HUDEP-2 (cell line): ENCODE measurements at regions not wholly inside any gene's neighbourhood (a gene's known extent, or its start where the extent isn't known, plus 50 kb on each side); places are given as distances from the start of the nearest gene placed in this dataset.
A peak's percentile ranks its signal among the peaks of the same experiment; 100 is the strongest.

Experiments
- DNase-seq, 76 experiments: peaks; one replicate each; lab custom pipeline; 2025; ENCODE audit not compliant: unreplicated experiment in 76 of 76; lab: John Stamatoyannopoulos, UW

DNA sequence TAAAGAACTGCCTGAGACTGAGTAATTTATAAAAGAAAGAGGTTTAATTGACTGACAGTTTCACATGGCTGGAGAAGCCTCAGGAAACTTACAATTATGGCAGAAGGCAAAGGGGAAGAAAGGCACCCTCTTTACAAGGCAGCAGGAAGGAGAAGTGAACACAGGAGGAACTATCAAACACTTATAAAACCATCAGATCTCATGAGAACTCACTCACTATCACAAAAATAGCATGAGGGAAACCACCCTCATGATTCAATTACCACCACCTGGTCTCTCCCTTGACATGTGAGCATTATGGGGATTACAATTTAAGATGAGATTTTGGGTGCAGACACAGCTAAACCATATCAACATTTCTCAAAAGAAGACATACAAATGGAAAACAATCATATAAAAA, 266.3 kb downstream of the EPM2A start:
- no peak for DNase-seq

DNA sequence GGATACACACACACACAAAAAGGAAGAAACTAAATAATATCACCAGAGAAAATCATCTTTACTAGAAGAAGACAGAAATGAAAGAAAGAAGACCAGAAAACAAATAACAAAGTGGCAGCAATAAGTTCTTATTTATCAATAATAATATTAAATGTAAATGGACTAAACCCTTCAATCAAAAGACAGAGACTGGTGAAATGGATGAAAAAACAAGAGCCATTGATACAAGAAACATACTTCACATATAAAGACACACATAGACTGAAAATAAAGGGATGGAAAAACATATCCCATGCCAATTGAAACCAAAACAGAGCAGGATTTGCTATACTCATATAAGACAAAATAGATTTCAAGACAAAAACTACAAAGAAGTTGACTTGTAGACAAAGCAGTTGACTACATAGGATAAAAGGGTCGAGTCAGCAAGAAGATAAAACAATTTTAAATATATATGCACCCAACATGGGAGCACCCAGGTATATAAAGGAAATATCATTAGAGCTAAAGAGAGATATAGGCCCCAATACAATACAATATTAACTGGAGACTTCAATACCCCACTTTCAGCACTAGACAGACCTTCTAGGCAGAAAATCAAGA, 259.4 kb downstream of the EPM2A start:
- no peak for DNase-seq

DNA sequence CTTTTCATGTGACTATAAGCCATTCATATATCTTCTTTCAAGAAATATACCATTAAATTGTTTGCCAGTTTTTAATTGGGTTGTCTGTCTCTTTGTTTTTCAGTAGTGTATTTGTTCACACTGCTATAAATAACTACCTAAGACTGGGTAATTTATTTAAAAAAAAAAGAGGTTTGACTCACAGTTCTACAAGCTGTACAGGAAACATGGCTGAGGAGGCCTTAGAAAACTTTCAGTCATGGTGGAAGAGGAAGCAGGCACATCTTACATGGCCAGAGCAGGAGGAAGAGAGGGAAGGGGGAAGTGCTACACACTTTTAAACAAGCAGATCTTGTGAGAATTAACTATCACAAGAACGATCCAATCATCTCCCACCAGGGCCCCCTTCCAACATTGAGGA, 255.3 kb downstream of the EPM2A start:
- DNase-seq = no peak

DNA sequence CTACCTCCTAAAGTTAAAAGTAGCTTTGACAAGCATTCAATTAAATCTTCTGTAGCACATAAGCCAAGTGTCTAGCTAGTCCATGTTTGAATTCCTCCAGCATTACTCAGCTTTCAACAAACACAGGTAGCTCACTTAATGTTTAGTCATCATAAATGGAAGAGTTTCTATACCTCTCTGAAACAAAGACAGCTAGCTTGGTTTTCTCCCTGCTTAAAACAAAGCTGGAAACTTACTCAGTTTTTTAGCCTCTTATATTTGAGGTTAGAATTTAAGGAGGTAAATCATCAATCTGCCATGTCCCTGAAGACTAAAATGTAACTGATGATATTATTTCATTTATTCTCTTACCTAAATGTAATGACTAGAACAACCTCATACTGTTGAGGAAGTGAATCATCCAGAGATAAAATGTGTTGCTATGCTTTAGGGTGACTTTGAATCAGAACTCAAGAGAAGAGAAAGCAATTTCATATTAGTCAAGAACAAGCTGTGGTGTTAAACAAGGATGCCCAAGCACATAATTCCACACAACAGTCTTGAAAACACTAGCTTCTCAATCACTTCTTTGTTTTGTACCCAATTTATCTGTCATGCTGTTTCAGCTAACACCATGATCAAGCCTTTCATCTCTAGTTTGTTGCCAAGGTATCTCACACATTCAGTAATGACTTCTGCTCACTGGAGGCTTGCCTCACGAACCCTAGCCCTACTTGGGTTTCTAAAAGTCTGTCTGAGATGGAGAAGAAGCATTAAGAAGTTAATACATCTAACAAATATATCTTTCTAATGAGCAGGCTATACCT, 251.9 kb downstream of the EPM2A start:
- no peak for DNase-seq

DNA sequence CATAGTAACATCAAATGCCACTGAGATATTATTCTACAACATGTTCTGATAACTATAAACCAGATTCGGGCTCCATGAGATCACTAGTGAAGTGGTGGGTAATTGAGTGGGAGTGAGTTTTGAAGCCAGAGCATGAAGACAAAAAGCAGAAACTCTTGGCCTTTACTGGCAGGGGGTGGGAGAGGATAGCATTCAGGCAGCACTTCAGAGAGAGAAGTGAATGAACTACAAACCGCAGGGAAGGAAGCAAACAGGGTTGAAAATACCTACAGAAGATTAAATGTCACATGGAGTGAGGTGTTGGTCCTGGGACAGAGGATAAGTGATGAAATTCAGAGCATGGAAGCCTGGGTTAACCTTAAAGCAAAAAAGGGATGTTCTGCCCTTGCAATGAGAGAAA, 250.0 kb downstream of the EPM2A start:
- no peak for DNase-seq

DNA sequence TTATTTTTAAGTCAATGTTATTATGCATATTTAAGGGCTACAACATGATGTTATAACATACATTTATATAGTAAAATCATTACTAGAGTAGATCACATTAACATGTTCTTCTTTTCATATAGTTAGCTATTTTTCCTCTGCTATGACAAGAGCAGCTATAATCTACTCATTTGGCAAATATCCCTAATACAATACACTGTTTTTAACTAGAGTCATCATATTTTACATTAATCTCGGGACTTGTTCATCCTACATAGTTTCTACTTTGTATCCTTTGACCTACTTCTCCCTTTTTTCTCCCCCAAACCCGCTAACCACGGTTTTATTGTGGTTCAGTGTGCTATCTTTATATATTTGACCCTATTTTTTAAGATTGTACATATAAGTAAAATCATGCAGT, 249.0 kb downstream of the EPM2A start:
- DNase-seq = no peak

DNA sequence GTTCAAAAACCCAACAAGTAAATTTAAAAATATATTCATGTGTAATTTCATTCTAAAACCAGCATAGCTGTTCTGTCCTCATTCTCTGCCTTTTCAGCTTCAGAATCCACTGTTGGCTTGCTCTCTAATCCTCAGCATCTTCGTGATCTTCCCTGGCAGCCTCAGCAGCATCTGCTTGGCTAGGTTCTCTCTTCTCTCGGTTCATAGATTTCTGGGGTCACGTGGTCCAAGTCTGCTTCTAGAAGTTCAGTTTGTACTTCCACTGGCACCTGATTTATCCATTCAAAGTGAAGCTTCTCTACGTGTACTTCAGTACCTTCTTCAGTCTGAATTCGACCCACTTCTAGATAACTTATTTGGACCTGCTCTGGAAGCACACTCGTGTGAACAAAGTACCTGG, 245.7 kb downstream of the EPM2A start:
- no peak for DNase-seq

DNA sequence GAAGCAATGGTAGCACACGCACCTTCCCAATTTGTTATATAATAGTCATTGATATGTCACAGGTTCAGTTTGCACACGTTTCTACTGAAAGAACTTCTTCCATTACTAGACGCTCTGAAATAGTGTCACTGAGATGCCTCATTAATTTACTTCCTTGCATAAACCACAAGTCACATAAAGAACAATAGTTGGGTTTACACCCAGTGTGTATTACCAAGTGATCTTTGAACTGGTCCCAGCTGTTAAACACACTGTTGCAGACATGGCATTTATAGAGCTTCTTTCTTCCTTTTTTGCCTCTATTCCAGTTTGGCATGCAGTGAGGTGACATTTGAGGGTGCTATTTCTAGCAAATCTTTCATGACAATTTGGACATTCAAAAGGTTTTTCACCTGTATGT, 245.3 kb downstream of the EPM2A start:
- no peak for DNase-seq

DNA sequence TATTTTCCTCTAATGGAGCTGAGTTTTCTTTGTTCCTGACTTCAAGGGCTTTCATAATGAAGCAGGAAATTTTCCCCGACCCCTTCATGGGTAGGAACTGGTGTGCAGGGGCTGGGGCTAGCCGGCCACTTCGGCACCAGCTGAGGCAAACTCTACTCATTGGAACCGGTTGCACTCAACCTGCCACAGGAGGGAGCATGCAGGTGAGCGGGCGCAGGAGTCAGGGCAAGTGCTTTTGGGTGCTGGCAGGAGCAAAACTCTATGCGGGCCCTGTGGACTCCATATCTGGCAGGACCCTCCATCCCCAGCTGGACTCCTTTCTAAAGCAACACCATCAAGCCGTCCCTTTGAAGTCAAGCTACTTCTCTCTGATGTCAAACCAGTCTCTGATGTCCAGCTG, 244.2 kb downstream of the EPM2A start:
- DNase-seq = no peak

DNA sequence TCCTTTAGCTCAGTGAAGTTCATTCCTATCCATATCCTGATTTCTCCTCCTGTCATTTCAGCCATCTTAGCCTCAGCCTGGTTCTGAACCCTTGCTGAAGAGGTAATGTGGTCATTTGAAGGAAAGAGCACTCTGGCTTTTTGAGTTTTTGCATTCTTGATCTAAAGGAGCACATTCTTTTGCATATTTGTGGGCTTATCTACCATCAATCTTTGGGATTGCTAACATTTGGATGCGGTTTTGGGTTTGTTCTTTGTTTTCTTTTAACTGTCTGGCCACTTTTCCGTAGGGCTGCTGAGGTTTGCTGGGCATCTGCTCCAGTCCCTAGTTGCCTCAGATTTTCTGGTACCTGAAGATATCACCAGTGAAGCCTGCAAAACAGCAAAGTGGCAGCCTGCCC, 238.3 kb downstream of the EPM2A start:
- DNase-seq = no peak

DNA sequence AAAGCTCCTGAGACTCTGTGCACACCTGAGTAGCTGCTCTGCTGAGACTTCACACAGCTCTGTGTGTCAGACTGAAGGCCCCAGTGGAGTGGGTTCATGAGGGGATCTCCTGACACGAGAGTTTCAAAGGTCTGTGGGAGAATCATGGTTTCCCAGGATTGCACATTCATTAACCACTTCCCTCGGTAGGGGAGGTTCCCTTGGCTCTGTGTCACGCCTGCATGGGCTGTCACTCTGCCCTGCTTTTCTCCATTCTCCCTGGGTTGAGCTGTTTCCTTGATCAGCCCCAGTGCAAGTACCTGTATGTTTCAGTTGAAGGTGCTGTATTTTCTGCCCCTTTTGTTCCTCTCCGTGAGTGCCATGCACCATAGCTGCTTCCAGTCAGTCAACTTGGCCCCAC, 236.9 kb downstream of the EPM2A start:
- DNase-seq = no peak

DNA sequence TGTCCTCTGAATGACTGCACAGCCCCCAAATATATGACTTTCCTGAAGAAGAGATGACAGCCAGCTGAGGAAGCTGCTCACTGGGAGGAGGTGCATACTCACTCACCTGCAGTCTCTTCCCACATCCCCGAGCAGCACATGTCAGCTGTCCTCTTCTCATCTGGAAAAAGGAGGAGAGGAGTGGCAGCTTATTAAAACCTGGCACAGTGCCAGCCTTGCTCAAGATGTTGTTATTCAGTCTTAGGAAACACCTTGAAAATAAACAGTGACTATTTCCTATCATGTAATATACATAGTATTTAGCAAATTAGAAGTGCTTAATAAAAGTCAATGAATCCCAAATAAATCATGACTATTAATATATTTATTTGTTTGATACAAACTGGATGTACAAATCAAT, 232.9 kb downstream of the EPM2A start:
- peak in 1 of 76 experiments; percentile 1 for DNase-seq

DNA sequence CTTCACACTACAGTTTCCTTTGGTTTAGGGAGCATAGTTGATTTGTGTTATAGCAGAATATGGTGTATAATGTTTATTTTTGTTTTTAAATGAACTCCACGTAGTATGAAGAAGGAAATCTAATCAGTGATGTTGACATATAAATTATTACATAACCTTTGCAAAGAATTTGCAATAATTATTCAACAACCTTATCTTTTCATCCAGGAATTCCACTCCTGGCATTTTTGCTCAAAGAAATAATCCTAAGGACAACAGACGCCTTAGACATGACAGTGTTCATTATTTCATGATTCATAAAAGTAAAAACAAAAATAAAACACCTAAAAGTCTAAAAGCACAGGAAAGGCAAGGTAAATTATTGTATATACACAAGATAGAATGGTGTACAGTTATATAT, 229.2 kb downstream of the EPM2A start:
- DNase-seq = no peak

DNA sequence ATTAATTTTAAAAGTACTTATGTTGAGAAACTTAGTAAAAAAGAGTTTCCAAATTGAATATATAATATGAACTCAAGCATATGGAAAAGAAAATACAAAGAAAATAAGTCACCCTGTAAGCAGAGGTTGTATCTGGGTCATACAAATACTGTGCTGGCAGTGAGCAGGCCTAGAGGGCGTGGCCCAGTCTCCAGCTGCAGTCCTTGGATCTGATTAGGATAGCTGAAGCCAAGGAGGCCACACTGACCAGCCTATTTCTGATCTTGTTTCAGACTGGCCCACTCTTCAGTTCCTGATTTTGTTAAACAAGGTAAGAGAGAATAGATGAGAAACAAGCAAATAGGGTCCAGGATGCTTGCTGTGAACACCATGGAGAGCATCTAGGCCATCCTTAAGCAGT, 228.8 kb downstream of the EPM2A start:
- DNase-seq = peak in 1 of 76 experiments; percentile 11

DNA sequence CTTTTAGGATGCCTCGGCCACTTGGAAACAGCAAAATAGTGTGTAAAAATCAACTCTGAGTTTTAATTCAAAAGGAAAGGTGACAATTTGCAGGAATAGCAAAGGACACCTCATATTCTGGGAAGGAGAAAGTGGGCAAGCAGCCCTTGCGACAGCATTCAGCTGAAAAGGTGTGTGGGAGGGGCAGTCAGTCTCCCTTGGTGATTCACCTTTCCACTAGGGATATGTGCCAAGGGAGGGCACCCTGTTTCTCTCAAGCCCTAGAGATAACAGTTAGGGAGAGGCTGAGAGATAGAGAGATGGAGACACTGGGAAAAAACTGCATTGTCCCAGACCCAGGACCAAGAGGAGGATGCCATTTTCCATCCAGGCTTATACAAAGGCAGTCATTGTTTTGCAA, 228.1 kb downstream of the EPM2A start:
- no peak for DNase-seq

DNA sequence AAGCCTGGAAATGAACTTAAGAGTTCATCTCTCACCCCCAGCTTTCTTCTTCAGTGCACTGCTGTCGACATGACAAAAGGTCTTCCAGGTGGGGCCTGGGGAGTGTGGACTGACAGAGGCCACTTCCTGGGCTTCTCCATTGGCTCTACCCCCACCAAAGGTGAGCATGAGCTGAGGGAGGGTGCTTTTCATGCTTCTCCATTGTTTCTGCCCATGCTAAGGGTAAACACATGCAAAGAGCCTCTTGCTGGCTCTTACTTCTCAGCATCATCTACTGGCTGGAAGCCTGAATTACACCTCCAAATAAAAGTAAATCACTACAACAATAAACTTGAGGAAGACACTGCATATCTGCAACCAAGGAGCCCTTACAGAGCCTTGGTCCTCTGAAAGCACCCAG, 227.2 kb downstream of the EPM2A start:
- DNase-seq = no peak

DNA sequence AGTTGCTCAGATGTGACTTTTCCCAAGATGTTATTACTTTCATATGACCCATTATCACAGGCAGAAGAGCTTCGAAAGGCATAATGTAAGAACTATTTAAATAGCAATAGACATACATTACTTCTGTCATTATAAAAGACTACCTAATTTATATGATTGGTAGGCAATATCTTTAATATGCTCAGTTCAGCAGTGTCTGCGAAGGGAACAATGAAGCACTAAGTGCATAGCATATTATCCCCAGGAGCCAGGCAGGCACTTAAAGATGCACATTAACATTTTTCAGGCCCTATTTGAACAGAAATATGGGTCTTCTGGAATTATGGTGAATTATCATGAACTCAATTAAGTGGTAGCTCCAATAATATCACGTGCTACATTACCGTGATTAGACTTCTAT, 217.8 kb downstream of the EPM2A start:
- DNase-seq = no peak

DNA sequence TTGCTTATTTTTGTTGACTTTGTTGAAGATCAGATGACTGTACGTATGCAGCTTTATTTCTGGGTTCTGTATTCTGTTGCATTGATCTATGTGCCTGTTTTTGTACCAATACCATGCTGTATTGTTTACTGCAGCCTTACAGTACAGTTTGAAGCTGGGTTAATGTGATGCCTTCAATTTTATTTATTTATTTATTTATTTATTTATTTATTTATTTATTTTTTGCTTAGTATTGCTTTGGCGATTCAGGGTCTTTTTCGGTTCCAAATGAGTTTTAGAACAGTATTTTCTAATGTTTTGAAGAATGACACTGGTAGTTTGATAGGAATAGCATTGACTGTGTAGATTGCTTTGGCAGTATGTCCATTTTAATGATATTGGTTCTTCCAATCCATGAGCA, 210.3 kb downstream of the EPM2A start:
- no peak for DNase-seq

DNA sequence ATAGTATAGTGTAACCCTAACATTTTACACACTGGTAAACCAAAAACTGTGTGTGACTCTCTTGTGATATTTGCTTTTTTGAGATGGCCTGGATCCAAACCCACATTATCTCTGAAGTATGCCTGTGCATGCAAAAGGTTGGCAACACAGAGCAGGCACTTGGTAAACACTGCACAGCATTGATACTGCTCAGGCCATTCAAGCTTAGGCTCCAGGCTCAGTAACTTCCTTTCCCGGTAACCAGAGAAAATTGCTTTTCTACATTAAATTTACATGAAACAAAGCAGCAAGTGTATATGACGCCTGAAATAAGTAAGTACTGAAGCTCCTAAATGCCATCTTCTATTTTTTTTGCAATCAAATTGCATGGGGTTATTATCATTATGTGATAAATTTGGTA, 205.7 kb downstream of the EPM2A start:
- DNase-seq = no peak

DNA sequence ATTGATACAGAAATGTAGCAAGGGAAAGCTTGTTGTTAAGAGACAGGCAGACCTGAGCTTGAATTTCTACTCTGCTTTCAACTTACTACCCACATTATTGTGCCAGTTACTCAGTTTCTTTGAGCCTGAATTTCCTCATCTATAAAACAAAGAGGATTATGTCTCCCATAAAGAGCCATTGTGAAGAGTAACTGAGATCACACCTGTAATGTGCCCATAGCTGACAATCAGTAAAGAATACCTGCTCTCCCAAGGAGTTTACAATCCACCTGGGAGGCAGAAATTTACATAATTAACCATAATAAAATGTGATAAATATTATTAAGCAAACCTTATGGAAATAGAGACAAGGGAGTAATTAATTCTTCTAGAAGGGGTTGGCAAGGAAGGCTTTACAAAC, 204.9 kb downstream of the EPM2A start:
- no peak for DNase-seq

DNA sequence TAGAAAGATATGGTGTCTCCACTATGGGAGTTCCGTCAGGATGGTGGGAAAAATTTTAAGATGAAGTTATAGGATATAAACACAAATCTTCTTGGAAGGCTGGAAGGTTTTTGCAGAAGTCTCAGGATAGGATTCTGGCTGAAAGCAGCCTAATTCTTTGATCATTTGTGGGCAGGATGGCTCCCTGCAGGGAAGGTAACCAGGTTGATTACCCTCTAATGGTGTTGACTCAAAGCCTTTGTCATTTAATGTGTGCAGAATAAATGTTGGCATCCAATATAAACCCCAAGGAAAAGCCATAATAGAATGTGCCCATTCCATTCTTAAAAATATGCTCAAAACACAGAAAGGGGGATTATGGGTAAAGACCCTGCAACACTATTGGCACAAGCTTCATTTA, 204.3 kb downstream of the EPM2A start:
- no peak for DNase-seq

DNA sequence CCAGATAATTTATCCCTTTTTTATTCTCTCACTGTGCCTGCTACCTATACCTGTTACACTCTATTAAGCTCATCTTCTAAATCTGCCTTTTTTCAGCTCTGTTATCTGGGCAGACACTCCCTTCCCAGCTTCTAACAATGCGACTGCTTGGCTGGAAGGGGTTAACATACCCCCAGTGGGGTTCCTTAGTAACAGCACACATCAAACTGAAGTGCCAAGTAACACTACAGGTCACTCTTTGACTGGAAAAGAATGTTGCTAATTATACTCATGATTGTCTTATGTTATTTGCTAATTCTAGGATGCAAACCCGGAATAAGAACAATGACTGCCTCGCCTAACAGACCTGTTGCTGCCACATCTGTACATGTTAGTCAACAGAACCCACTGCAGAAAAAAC, 203.5 kb downstream of the EPM2A start:
- DNase-seq = no peak

DNA sequence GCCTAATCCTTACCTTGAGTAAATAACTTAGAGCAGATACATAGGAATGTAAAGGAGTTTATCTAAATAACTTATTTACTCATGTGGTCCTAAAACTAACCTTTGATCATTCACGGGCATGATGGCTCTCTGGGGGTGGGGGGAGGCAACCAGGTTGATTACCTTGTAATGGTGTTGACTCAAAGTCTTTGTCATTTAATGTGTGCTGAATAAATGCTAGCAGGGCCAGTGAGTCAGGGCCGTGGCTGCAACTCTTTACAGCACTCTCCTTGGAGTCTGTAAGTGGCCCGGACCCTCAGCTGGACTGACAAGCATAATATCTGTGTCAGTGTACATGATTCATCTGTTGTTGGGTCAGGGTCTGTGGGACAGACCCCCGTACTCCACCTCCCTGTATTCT, 203.0 kb downstream of the EPM2A start:
- no peak for DNase-seq
